ENCODE measurements at regions not wholly inside any gene's neighbourhood (a gene's known extent, or its start where the extent isn't known, plus 50 kb on each side); places are given as distances from the start of the nearest gene placed in this dataset.

DNA sequence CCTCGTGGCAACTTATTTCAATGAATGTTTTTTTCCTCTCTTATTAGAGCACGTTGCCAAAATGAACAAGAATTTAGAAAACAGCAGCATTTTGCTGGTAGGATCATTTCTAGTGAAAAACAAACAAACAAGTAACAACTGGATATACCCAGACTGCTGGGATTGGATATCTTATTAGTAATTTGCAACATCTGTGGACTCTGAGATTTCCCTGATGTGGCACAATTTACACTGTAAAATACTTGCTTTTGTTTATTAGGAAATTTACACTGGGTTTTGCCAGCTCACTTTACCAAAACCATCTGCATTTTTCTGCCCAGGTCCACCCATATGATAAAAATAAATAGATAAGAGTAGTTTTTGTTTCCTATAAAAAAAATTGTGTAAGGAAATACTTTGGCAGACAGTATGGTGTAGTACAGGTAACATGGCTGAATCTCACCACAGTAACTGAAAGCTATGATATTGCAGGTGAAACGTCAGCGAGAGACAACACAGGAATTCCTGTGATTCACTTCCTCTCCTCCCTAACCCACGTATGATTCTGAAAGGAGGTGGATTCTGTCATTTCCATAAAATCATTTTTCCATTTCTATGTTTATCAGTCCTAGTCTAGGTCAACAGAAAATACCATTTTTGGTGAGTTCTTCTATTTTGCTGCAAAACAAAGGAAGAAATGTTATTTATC lies 176.2 kb upstream of the NOVA1 start:
- DNase-seq, result no peak

GRCh38 chr14:26775765-26776563 lies 178.1 kb upstream of the NOVA1 start:
- DNase-seq, result no peak

DNA sequence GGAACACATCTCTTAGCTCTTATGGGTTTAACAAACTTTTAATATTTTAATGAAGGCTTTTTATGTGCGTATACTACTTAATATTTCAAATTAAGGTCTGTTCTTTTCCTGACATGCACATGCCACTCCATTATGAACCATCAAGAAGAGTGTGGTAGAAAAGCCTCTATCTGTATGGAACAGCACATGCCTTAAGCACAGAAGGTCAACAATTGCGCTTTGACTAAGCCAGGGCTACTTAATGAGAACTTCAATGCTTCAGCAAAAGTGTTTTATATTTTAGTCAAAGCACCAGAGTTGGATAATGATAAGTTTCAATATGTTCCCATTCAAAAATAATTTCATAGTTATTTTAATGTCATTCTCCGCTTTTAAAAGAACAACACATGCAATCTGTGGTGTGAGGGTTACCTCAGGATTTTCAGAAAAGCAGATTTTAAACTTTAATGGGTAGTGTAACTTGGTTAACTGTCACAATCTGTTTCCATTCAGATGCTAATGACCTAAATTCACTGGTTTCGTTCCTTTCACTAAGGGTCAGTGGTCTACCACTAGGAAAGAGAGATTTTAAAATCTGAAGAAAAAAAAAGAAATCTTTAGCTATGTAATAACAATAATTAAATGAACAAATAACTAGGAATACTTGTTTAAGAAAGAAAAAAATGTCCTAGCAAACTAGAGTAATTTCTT lies 193.4 kb upstream of the NOVA1 start:
- no peak for DNase-seq

GRCh38 chr14:26794731-26795130 lies 196.9 kb upstream of the NOVA1 start:
- no peak for DNase-seq

DNA sequence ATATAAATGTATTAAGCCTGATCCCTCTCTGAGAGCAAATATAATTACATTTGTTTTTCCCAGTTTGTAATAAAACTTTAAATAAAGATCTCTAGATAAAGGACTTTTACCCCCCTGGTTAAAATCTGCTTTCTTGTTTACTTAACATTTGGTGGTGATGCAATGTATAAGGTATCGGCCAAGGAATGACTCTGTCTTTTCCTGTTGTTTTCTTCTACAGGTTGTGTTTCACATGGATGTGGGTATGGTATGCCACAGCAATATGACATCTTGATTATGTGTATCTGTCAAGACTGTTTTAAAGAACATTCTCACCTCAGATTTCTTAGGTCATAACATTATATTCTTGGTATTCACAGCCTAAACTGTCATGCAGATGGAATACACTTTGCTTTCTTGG lies 210.6 kb upstream of the NOVA1 start:
- no peak for DNase-seq

- no peak for DNase-seq
These were observed 212.8 kb upstream of the NOVA1 start for GRCh38 chr14:26810631-26811030.

- DNase-seq, result no peak
These were observed 214.0 kb upstream of the NOVA1 start for GRCh38 chr14:26811756-26812305.

- no peak for DNase-seq
These were observed 222.3 kb upstream of the NOVA1 start for GRCh38 chr14:26820138-26820537.

GRCh38 chr14:26820572-26820971 lies 222.7 kb upstream of the NOVA1 start:
- no peak for DNase-seq

DNA sequence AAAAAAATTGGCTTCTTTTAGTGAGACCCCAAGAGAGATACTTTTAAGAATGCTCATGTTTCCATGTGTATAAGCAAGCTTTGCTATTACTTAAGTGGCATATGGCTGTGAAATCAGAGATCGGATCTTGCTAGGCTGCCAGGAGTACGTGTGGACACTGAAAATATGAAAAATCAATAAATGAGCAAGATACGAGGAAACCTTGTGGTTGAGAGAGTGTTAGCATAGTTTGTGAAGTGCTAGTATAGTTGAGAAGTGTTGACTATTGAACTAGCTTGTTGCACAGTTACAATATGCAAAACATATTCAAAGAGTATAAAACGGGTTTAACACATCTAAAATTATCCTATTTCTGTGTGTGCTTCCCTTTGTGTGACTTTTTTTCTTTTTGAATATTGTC lies 230.9 kb upstream of the NOVA1 start:
- DNase-seq, result no peak

- no peak for DNase-seq
These were observed 235.9 kb upstream of the NOVA1 start for GRCh38 chr14:26833621-26834176.

DNA sequence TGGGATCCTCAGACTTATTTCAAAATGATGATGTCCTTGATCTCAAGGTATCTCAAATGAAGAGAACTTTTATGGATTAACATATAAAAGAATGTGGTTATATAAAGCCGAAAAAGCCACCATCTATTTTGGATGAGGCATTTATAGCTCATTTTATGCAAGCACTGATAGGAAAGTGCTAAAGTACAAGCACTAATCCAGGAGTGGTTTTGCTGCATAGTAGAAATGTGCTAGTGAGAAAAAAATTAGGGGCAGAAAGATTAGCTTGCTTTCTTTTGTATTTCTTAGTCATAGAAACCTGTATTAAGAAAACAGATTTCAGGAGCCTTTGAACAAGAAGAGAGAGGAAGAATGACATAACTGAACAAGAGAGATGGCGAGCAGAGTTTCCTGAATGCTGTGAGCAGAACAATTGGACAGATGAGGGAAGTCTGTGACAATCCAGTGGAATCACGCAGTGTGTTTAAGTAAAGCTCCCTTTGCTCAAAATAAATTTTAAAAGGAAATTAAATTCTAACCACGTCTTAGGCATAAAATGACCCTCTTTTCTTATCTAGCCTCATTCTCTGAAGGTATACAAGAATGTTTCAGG lies 238.2 kb upstream of the NOVA1 start:
- DNase-seq, result no peak

DNA sequence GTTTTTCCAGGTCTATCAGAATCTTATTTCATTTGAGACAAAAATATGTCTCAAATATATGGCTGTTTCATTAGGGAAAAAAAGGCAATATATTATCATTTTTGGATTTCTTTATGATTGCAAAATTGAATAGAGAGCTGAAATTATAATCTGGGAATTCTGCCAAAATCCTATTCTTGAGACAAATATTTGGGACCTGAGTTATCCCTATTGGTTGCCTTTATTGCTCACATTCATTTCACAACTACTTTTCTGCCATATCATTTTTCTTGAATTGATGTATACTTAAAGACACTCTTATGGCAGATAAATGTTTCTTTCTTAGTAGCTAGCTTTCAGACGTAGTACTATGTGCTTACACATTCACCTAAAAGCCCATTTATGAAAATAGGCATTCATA lies 241.6 kb upstream of the NOVA1 start:
- DNase-seq, result no peak

- DNase-seq, result no peak
These were observed 243.5 kb upstream of the NOVA1 start for GRCh38 chr14:26841326-26841725.

DNA sequence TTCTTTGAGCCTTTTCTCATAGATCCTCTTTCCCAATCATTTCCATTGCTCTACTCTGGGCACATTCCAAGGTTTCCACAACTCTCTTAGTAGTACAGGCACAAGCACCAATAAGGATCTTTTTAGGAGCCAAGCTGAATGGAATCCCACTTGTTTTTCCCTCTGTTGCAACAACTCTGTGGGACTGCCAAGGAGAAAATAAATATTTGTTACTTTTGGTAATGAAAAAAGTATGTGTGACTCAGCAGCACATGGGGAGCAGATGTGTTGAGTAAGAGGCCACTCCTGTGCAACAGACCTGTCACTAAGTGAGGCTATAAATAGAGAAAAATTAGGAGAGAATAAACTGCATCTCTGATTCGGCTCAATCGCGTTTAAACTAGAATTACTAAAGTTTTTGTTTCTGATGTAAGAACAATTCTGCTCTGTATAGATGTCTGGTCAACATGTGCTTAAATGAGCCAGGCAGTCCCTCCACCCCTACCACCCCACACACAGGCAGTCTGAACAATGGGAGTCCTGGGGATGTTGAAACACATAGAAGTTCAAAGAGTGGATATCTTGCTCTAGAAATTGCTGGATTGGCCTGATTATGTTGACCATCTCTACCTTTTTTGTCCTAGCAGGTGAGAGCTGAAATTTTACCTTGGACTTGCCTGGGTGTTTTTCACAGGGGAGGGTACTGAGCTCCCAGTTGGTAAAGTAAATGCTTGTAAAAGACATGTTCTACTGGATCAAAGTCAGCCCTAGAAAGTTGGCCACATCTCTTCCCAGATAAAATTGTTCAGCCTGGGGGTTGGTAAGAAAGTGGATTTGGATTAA lies 244.3 kb upstream of the NOVA1 start:
- no peak for DNase-seq

DNA sequence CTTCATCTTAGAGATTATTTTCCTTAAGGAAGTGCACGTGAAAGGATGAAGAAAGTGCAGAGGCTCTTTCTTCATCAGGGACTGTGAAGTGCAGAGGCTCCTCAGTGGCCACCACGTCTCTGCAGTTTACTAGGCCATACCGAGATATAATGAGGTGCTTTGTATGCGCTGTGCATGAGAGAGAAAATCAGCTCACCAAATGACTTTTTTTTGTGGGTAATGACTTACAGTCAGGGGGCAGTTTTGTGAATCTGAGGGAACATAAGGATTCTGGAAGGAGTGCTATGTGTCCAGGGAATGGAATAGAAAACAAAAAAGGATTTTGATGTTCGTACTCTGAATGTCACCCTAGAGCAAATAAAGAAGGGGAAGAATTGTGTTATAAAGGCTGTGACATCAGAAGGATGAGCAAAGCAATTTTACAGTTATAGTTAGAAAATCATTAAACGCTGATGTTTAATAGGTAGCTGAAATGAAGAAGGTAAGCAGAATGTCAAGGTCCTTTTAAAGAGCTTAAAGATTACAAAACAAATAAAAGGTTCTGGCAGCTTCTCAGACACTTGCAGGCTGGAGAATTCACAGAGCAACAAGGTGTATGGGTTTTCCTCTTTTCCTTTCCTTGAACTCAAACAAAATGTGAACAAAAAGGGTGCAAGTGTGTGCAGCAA lies 247.5 kb upstream of the NOVA1 start:
- DNase-seq, result no peak

GRCh38 chr14:26846388-26846787 lies 248.6 kb upstream of the NOVA1 start:
- no peak for DNase-seq

- DNase-seq, result no peak
These were observed 251.7 kb upstream of the NOVA1 start for GRCh38 chr14:26849514-26849913.

DNA sequence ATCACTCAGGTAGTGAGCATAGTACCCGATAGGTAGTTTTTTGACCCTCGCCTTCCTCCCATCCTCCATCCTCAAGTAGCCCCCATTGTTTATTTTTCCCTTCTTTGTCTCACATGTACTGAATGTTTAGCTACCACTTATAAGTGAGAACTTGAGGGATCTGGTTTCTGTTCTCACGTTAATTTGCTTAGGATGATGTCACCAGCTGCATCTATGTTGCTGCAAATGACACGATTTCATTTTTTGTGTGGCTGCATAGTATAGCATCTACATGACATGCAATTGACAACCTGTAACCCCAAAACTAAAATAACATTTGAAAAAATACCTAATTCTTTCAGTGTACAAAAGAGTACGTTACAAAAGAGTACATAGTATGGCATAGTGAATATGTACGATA lies 254.0 kb upstream of the NOVA1 start:
- no peak for DNase-seq

GRCh38 chr14:26855077-26855753 lies 257.4 kb upstream of the NOVA1 start:
- DNase-seq, result no peak
